OCI-LY3 (cell line): ENCODE measurements at regions not wholly inside any gene's neighbourhood (a gene's known extent, or its start where the extent isn't known, plus 50 kb on each side); places are given as distances from the start of the nearest gene placed in this dataset.

Experiments
- H2AFZ ChIP-seq: fragments of 200-600, 300-600 bp; shearing (Covaris generic); 2 replicates; pipeline ENCODE4 v1.6.0; 2014; ENCODE audit warnings: antibody characterized with exemption, low read depth, low read length
- H3K27ac ChIP-seq: fragments of 200-600, 300-600 bp; sonication (generic); 2 replicates; pipeline ENCODE4 v1.5.1; 2014; ENCODE audit warnings: mild to moderate bottlenecking, low read length, moderate library complexity, mixed read lengths
- H3K27me3 ChIP-seq: fragments of 200-600, 300-600 bp; sonication (generic); 2 replicates; pipeline ENCODE4 v1.6.1; 2014; ENCODE audit warnings: low read depth, low read length, mixed read lengths
- H3K36me3 ChIP-seq: fragments of 200-600, 300-600 bp; sonication (generic); replicated peaks from 2 replicates; pipeline ENCODE3; 2014; ENCODE audit warnings: low read depth, low read length, mixed read lengths
- H3K4me1 ChIP-seq: fragments of 300-600, 200-600 bp; sonication (generic); 2 replicates; pipeline ENCODE4 v1.6.1; 2014; ENCODE audit warnings: low read length, mixed read lengths
- H3K4me2 ChIP-seq: fragments of 200-600, 300-600 bp; sonication (generic); 2 replicates; pipeline ENCODE4 v1.6.1; 2014; ENCODE audit warnings: low read length, mixed read lengths
- H3K4me3 ChIP-seq: fragments of 300-600, 200-600 bp; sonication (generic); 2 replicates; pipeline ENCODE4 v1.5.1; 2014; ENCODE audit warnings: antibody characterized with exemption, mild to moderate bottlenecking, low read length, moderate library complexity
- H3K79me2 ChIP-seq: fragments of 300-600, 200-600 bp; shearing (Covaris generic); 2 replicates; pipeline ENCODE4 v1.6.1; 2014; ENCODE audit warnings: mild to moderate bottlenecking, low read length, mixed read lengths
- H3K9ac ChIP-seq: fragments of 300-600, 200-600 bp; shearing (Covaris generic); 2 replicates; pipeline ENCODE4 v1.6.0; 2014; ENCODE audit warnings: mild to moderate bottlenecking, low read length, moderate library complexity
- H3K9me3 ChIP-seq: fragments of 200-600, 300-600 bp; shearing (Covaris generic); 2 replicates; pipeline ENCODE4 v1.6.1; 2014; ENCODE audit warnings: low read length, mixed read lengths; ENCODE audit not compliant: insufficient read depth
- H4K20me1 ChIP-seq: fragments of 200-600, 300-600 bp; sonication (generic); 2 replicates; pipeline ENCODE4 v1.6.1; 2016; ENCODE audit warnings: low read length, mixed read lengths; ENCODE audit not compliant: insufficient read depth
- EZH2phosphoT487 ChIP-seq: fragments of 200-600 bp; shearing (Covaris generic); IDR thresholded peaks from 2 replicates; pipeline ENCODE4 v1.6.1; 2018; ENCODE audit warnings: antibody characterized with exemption, mixed run types, low read depth
- TF ChIP-seq, protein P1 (sequence below): fragments of 200-600, 300-600 bp; sonication (generic); IDR thresholded peaks from 2 replicates; pipeline ENCODE4 v1.5.1; 2014; ENCODE audit warnings: antibody characterized with exemption, low read length, low read depth

DNA sequence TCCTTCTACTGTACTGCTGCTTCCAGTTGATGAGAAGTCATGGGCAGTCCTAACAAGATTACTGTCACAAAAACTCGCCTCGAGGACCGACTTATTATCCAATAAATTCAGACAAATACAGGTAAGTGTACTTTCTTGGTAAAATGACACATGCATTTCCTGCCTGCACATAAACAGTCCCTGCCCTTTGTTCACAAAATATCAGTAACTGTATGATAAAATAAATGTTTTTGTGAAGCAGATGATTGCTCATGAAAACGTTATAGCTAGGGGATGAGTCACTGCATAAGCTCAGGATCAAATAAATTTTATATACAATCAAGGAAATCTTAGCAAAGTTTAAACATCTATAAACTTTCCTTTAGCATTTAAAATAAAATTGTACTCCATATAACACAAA is 164.5 kb upstream of the RIPOR2 start:
- no peak overlapping the region for H3K4me3 ChIP-seq
- H3K36me3 ChIP-seq: no peaks in the 10 kb centered on the region
- no peaks in the 10 kb centered on the region for H4K20me1 ChIP-seq
- TF ChIP-seq, protein P1, sequence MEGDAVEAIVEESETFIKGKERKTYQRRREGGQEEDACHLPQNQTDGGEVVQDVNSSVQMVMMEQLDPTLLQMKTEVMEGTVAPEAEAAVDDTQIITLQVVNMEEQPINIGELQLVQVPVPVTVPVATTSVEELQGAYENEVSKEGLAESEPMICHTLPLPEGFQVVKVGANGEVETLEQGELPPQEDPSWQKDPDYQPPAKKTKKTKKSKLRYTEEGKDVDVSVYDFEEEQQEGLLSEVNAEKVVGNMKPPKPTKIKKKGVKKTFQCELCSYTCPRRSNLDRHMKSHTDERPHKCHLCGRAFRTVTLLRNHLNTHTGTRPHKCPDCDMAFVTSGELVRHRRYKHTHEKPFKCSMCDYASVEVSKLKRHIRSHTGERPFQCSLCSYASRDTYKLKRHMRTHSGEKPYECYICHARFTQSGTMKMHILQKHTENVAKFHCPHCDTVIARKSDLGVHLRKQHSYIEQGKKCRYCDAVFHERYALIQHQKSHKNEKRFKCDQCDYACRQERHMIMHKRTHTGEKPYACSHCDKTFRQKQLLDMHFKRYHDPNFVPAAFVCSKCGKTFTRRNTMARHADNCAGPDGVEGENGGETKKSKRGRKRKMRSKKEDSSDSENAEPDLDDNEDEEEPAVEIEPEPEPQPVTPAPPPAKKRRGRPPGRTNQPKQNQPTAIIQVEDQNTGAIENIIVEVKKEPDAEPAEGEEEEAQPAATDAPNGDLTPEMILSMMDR: no peak
- no peak for TF ChIP-seq EZH2phosphoT487
- H3K79me2 ChIP-seq: no peaks in the 10 kb centered on the region
- H3K9ac ChIP-seq: no peak overlapping the region
- H3K27ac ChIP-seq: no peak overlapping the region
- H3K4me1 ChIP-seq: no peaks in the 10 kb centered on the region
- H2AFZ ChIP-seq: no peak overlapping the region
- no peak overlapping the region for H3K4me2 ChIP-seq
- peaks cover 19% of the 10 kb centered on the region for H3K27me3 ChIP-seq
- H3K9me3 ChIP-seq: no peaks in the 10 kb centered on the region

GRCh38 chr6:25103603-25104002 is 167.8 kb upstream of the RIPOR2 start:
- Histone ChIP-seq H3K27me3 (peaks cover 33% of the 10 kb centered on the region), H3K4me2 (no peak overlapping the region), H3K9ac (no peak overlapping the region), H3K9me3 (no peaks in the 10 kb centered on the region), H3K4me1 (no peaks in the 10 kb centered on the region), H3K36me3 (no peaks in the 10 kb centered on the region), H2AFZ (no peak overlapping the region), H3K79me2 (no peaks in the 10 kb centered on the region), H4K20me1 (no peaks in the 10 kb centered on the region), H3K27ac (no peak overlapping the region), H3K4me3 (no peak overlapping the region)
- TF ChIP-seq, protein P1: no peak
- TF ChIP-seq EZH2phosphoT487: no peak

DNA sequence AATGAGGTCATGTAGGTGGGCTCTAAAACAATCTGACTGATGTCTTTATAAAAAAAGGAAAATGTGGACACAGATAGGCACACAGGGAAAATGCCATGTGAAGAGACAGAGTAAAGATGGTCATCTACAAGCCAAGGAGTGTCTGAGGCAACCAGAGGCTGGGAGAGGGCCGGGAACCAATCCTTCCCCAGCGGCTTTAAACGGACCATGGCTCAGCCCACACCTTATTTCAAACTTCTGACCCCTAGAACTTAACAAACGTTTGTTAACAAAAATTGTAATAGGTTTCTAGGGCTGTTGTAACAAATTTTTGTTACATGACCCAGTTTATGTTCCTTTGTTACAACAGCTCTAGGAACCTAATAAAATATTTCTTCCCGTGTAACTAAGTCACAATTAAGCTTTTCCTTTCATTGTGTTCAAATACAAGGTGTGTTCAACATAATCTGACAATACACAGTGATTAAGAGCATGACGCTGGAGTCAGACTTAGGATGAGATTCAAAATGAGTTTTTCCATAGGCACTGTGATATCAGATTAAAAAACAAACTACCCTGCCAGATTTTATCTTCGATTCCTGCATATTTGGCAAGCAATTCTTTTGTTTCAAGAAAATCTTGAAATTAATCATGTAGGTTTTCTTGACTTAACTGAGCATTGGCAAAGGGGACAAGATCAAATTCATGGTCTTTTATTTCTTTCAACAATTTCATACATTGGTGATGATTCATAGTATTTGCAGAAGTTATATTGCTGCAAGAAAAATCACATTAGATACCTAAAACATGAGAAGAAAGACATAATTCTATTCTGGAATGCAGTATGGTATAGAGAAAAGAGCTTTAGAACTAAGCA is 169.5 kb upstream of the RIPOR2 start:
- no peaks in the 10 kb centered on the region for H3K9me3 ChIP-seq
- H3K4me3 ChIP-seq: no peak overlapping the region
- H2AFZ ChIP-seq: no peak overlapping the region
- H3K9ac ChIP-seq: no peak overlapping the region
- no peaks in the 10 kb centered on the region for H4K20me1 ChIP-seq
- no peak overlapping the region for H3K27ac ChIP-seq
- peaks cover 30% of the 10 kb centered on the region for H3K27me3 ChIP-seq
- H3K4me2 ChIP-seq: no peak overlapping the region
- H3K36me3 ChIP-seq: no peaks in the 10 kb centered on the region
- H3K4me1 ChIP-seq: no peaks in the 10 kb centered on the region
- TF ChIP-seq, protein P1: no peak
- no peak for TF ChIP-seq EZH2phosphoT487
- no peaks in the 10 kb centered on the region for H3K79me2 ChIP-seq

- H3K36me3 ChIP-seq: no peaks in the 10 kb centered on the region
- H2AFZ ChIP-seq: no peak overlapping the region
- H3K9ac ChIP-seq: no peak overlapping the region
- no peak overlapping the region for H3K4me2 ChIP-seq
- no peaks in the 10 kb centered on the region for H3K9me3 ChIP-seq
- no peak overlapping the region for H3K27ac ChIP-seq
- H3K4me3 ChIP-seq: no peak overlapping the region
- H3K4me1 ChIP-seq: no peaks in the 10 kb centered on the region
- TF ChIP-seq, protein P1: no peak
- no peak for TF ChIP-seq EZH2phosphoT487
- peaks cover 32% of the 10 kb centered on the region for H3K27me3 ChIP-seq
- H3K79me2 ChIP-seq: no peaks in the 10 kb centered on the region
- no peaks in the 10 kb centered on the region for H4K20me1 ChIP-seq
Observed at GRCh38 chr6:25107218-25107617, 171.5 kb upstream of the RIPOR2 start.
